ENCODE measurements at regions not wholly inside any gene's neighbourhood (a gene's known extent, or its start where the extent isn't known, plus 50 kb on each side); places are given as distances from the start of the nearest gene placed in this dataset.
"Not testable (repeated sequence)": the region's sequence is repeated elsewhere in the genome, so short reads cannot be mapped to it uniquely, and the experiment has no call there.

GRCh38 chr16:79892278-79892677, 291.7 kb upstream of the MAF start:
- H3K4me3 ChIP-seq (ENCODE audit: low read length): no peak overlapping the region
- no peak for TF ChIP-seq CTCF (conservative IDR thresholded peaks at IDR 0.05; ENCODE audit: low read depth, low read length)
- DNase-seq (ENCODE audit: low read depth): no peak

- H3K4me3 ChIP-seq (ENCODE audit: low read length): no peak overlapping the region
- no peak for DNase-seq (ENCODE audit: low read depth)
- TF ChIP-seq CTCF (conservative IDR thresholded peaks at IDR 0.05; ENCODE audit: low read depth, low read length): no peak
These were observed 290.9 kb upstream of the MAF start for GRCh38 chr16:79891458-79891857.

GRCh38 chr16:79887541-79888540, 287.3 kb upstream of the MAF start:
- no peak for TF ChIP-seq CTCF (conservative IDR thresholded peaks at IDR 0.05; ENCODE audit: low read depth, low read length)
- H3K4me3 ChIP-seq (ENCODE audit: low read length): no peak overlapping the region

GRCh38 chr16:79885320-79885719, 284.8 kb upstream of the MAF start:
- no peak for TF ChIP-seq CTCF (conservative IDR thresholded peaks at IDR 0.05; ENCODE audit: low read depth, low read length)
- H3K4me3 ChIP-seq (ENCODE audit: low read length): no peak overlapping the region
- no peak for DNase-seq (ENCODE audit: low read depth)

More at GRCh38 chr16:79887541-79888540, 287.3 kb upstream of the MAF start:
- no peak for DNase-seq (ENCODE audit: low read depth)

GRCh38 chr16:79883494-79883893, 283.0 kb upstream of the MAF start:
- no peak overlapping the region for H3K4me3 ChIP-seq (ENCODE audit: low read length)
- DNase-seq (ENCODE audit: low read depth): no peak
- no peak for TF ChIP-seq CTCF (conservative IDR thresholded peaks at IDR 0.05; ENCODE audit: low read depth, low read length)

- no peak for DNase-seq (ENCODE audit: low read depth)
- no peak for TF ChIP-seq CTCF (conservative IDR thresholded peaks at IDR 0.05; ENCODE audit: low read depth, low read length)
- H3K4me3 ChIP-seq (ENCODE audit: low read length): no peak overlapping the region
These were observed 281.9 kb upstream of the MAF start for GRCh38 chr16:79882340-79883005.

GRCh38 chr16:79881107-79881506, 280.6 kb upstream of the MAF start:
- not testable (repeated sequence) for DNase-seq (ENCODE audit: low read depth); H3K4me3 ChIP-seq (ENCODE audit: low read length)

Data from retinal pigment epithelial cell (primary cell).